ENCODE measurements at regions not wholly inside any gene's neighbourhood (a gene's known extent, or its start where the extent isn't known, plus 50 kb on each side); places are given as distances from the start of the nearest gene placed in this dataset.

DNA sequence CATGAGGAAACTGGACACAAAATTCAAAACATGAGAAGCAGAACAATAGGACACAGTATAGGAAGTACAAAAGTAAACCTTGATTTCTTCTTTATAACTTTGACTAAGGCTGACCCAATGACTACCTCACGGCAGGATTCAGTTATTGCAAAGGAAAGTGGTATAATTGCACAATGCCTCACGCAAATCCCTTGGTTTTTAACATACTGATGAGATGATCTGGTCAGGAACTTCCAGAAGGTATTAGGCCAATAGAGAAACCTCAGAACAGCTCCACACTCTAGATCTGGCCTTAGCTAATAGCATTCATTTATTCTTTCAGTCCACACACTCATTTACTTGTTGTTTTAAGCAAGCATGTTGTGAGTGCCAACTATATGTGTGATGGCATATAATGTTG lies 1526.9 kb upstream of the ACVR2A start:
- intact Hi-C loops (cut with DNase I; ENCODE audit: low total_unique reads): no loop called here
- no peaks in the 10 kb centered on the region for H3K27me3 ChIP-seq
- TF ChIP-seq POLR2A (IDR thresholded peaks at IDR 0.05): no peak
- no peak for TF ChIP-seq CTCF (IDR thresholded peaks at IDR 0.05)
- TF ChIP-seq POLR2AphosphoS5 (IDR thresholded peaks at IDR 0.05): no peak
- no peak for DNase-seq (ENCODE audit: low spot score in 2 of 2)
- no peak overlapping the region for H3K27ac ChIP-seq
- H3K36me3 ChIP-seq: no peaks in the 10 kb centered on the region
- no peaks in the 10 kb centered on the region for H3K4me1 ChIP-seq
- H3K9me3 ChIP-seq: no peaks in the 10 kb centered on the region
- no peak overlapping the region for H3K4me3 ChIP-seq

DNA sequence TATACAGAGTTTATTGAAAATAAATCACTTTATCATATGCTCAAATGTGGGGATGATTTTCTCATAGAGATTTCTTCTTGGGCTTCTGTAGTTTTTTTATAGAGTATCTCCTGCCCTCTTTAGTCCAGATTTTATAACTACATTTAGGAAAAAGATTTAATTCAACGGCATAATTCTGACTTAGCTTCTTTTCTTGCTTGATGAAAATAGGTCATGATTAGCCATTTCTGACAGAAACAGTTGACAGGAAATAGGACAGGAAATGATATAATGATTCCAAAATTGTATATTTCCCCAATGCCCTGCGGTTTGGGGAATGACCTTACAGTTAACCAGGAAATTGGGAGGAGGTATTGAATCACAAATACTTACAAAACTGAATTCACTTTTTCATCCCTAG lies 1531.9 kb upstream of the ACVR2A start:
- Histone ChIP-seq H3K27me3 (no peaks in the 10 kb centered on the region), H3K9me3 (no peaks in the 10 kb centered on the region), H3K4me3 (no peak overlapping the region), H3K36me3 (no peaks in the 10 kb centered on the region), H3K27ac (no peak overlapping the region), H3K4me1 (no peaks in the 10 kb centered on the region)
- DNase-seq (ENCODE audit: low spot score in 2 of 2): no peak
- intact Hi-C loops (cut with DNase I; ENCODE audit: low total_unique reads): no loop called here
- no peak for TF ChIP-seq POLR2AphosphoS5 (IDR thresholded peaks at IDR 0.05)
- no peak for TF ChIP-seq CTCF (IDR thresholded peaks at IDR 0.05)
- no peak for TF ChIP-seq POLR2A (IDR thresholded peaks at IDR 0.05)

DNA sequence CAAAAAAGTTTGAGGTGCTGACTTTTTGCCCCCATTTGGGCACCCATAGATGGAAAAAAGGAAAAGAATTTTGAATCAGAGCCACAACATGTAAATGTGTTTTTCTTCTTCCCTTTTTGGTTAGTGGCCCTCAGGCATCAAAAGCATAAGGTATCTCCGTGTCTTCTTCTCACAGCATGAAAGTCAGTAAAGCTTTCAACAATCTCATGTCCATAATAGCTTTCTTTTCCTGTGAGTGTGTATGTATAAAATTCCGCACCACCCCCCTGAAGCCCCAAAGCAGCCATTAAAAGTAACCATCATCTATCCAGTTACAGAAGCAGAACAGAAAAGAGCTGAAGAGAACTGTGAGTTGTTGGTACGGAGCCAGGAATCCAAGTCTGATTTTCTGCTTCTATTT lies 1539.7 kb upstream of the ACVR2A start:
- intact Hi-C loops (cut with DNase I; ENCODE audit: low total_unique reads): no loop called here

DNA sequence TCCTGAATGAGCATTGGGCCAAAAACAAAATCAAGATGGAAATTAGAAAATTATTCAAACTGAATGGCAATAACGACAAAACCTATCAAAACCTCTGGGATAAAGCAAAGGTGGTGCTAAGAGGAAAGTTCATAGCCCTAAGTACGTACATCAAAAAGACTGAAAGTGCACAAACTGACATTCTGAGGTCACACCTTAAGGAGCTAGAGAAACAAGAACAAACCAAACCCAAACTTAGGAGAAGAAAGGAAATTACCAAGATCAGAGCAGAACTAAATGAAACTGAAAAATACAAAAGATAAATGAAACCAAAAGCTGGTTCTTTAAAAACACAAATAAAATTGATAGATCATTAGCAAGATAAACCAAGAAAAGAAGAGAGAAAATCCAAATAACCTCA lies 1543.5 kb upstream of the ACVR2A start:
- no peak for DNase-seq (ENCODE audit: low spot score in 2 of 2)
- H3K4me1 ChIP-seq: no peaks in the 10 kb centered on the region
- no peaks in the 10 kb centered on the region for H3K36me3 ChIP-seq
- no peak overlapping the region for H3K4me3 ChIP-seq
- intact Hi-C loops (cut with DNase I; ENCODE audit: low total_unique reads): no loop called here
- TF ChIP-seq CTCF (IDR thresholded peaks at IDR 0.05) (no peak), POLR2A (IDR thresholded peaks at IDR 0.05) (no peak), POLR2AphosphoS5 (IDR thresholded peaks at IDR 0.05) (no peak)
- H3K27ac ChIP-seq: no peak overlapping the region
- H3K9me3 ChIP-seq: peaks cover 8 to 9% of the 10 kb centered on the region in 2 donors
- no peaks in the 10 kb centered on the region for H3K27me3 ChIP-seq

More for the DNA sequence above, 1539.7 kb upstream of the ACVR2A start:
- Histone ChIP-seq H3K27me3 (no peaks in the 10 kb centered on the region), H3K9me3 (peaks cover 0 to 3% of the 10 kb centered on the region in 2 donors), H3K4me3 (no peak overlapping the region), H3K4me1 (no peaks in the 10 kb centered on the region), H3K27ac (no peak overlapping the region), H3K36me3 (no peaks in the 10 kb centered on the region)
- TF ChIP-seq POLR2A (IDR thresholded peaks at IDR 0.05): no peak
- no peak for TF ChIP-seq POLR2AphosphoS5 (IDR thresholded peaks at IDR 0.05)
- TF ChIP-seq CTCF (IDR thresholded peaks at IDR 0.05): no peak
- no peak for DNase-seq (ENCODE audit: low spot score in 2 of 2)

GRCh38 chr2:146295080-146295670 lies 1549.7 kb upstream of the ACVR2A start:
- no peak for DNase-seq (ENCODE audit: low spot score in 2 of 2)
- H3K27ac ChIP-seq: no peak overlapping the region
- TF ChIP-seq CTCF (IDR thresholded peaks at IDR 0.05) (no peak), POLR2A (IDR thresholded peaks at IDR 0.05) (no peak), POLR2AphosphoS5 (IDR thresholded peaks at IDR 0.05) (no peak)
- no peaks in the 10 kb centered on the region for H3K27me3 ChIP-seq
- H3K4me3 ChIP-seq: no peak overlapping the region
- H3K9me3 ChIP-seq: peaks cover 9 to 27% of the 10 kb centered on the region in 2 donors
- no peaks in the 10 kb centered on the region for H3K36me3 ChIP-seq
- intact Hi-C loops (cut with DNase I; ENCODE audit: low total_unique reads): no loop called here
- no peaks in the 10 kb centered on the region for H3K4me1 ChIP-seq
